ENCODE measurements at regions not wholly inside any gene's neighbourhood (a gene's known extent, or its start where the extent isn't known, plus 50 kb on each side); places are given as distances from the start of the nearest gene placed in this dataset.

DNA sequence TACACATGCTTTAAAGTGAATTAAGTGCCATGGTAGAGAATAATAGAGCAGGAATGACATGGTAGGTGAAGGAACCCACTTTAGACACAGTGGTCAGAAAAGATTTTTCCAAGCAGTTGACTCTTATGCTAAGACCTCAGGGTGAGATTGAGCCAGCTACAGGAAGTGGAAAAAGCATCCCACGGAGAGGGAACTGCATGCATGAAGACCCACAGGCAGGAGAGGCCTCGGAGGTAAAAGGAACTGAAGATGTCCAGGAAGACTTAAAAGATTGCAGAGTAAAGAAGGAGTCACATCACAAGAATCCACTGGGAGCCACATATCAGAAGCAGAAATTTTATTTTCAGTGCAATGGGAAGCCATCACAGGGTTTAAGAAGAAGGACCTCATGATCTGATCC, 499.2 kb upstream of the FAM98A start:
- Histone ChIP-seq H3K9me3 (no peaks in the 10 kb centered on the region), H3K36me3 (no peaks in the 10 kb centered on the region), H3K4me3 (no peak overlapping the region), H3K4me1 (no peaks in the 10 kb centered on the region), H3K27me3 (no peaks in the 10 kb centered on the region), H3K27ac (no peak overlapping the region)
- WGBS, 2 donors = 41 to 64% methylated on average over 2 of the region's 2 CpGs
- intact Hi-C loops (cut with DNase I) = no loop called here
- DNase-seq = no peak
- TF ChIP-seq, protein P1, sequence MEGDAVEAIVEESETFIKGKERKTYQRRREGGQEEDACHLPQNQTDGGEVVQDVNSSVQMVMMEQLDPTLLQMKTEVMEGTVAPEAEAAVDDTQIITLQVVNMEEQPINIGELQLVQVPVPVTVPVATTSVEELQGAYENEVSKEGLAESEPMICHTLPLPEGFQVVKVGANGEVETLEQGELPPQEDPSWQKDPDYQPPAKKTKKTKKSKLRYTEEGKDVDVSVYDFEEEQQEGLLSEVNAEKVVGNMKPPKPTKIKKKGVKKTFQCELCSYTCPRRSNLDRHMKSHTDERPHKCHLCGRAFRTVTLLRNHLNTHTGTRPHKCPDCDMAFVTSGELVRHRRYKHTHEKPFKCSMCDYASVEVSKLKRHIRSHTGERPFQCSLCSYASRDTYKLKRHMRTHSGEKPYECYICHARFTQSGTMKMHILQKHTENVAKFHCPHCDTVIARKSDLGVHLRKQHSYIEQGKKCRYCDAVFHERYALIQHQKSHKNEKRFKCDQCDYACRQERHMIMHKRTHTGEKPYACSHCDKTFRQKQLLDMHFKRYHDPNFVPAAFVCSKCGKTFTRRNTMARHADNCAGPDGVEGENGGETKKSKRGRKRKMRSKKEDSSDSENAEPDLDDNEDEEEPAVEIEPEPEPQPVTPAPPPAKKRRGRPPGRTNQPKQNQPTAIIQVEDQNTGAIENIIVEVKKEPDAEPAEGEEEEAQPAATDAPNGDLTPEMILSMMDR (IDR thresholded peaks at IDR 0.05) = no peak
- no peak for TF ChIP-seq POLR2A (IDR thresholded peaks at IDR 0.05)

DNA sequence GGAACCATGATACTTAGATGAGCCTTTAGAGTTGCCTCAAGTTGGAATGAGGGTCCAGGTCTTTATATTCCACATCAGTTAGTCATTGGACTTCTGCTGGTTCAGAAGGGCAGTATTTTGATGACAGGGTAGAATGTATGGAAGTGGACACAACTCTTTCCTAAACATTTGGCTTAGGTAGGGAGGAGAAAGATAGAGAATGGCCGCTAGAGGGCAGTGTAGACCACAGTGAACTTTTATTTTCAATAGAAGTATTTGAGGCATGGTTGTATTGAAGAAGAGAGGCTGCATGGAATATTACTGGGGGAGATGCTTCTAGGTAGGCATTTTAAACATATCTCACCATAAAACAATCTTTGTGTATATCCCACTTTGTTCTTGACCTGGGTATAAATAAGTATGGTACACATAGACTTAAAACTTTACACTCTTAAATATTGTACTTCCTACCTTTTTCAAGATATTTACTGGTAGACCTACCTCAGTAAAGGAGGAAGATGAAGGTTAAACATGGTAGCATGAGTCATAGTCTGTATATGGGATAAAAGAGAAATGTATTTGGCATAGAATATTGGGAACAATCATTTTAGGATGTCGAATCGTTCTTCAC, 497.6 kb upstream of the FAM98A start:
- intact Hi-C loops (cut with DNase I) = no loop called here
- TF ChIP-seq, protein P1 (IDR thresholded peaks at IDR 0.05) = peak; percentile 37 to 76 (median 64)
- TF ChIP-seq POLR2A (IDR thresholded peaks at IDR 0.05) = no peak
- no peaks in the 10 kb centered on the region for H3K36me3 ChIP-seq
- no peak overlapping the region for H3K4me3 ChIP-seq
- 60 to 65% methylated on average over 3 of the region's 3 CpGs for WGBS, 2 donors
- DNase-seq = no peak
- no peak overlapping the region for H3K27ac ChIP-seq
- no peaks in the 10 kb centered on the region for H3K4me1 ChIP-seq
- H3K9me3 ChIP-seq = no peaks in the 10 kb centered on the region
- H3K27me3 ChIP-seq = no peaks in the 10 kb centered on the region

DNA sequence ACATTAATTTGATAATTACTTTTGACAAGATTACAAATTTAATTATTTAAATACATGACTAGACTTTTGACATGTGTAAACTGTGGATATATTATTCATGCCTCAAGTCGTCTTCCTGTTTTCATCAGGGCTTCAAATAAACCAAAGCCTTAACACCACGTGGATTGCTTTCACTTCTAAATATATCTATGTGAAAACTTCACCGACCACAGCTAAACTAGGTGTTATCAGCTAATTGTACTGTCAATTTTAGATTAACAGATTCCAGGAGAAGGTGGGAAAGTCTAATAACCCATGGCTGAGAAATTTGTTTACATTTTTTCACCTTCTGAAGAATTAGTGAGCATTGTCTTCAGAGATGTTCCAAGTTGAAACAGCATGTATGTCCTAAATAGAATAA, 494.7 kb upstream of the FAM98A start:
- Histone ChIP-seq H3K27me3 (no peaks in the 10 kb centered on the region), H3K9me3 (no peaks in the 10 kb centered on the region), H3K4me1 (no peaks in the 10 kb centered on the region), H3K36me3 (no peaks in the 10 kb centered on the region), H3K27ac (no peak overlapping the region), H3K4me3 (no peak overlapping the region)
- intact Hi-C loops (cut with DNase I) = no loop called here
- DNase-seq = no peak
- 12 to 15% methylated on average over 3 of the region's 3 CpGs for WGBS, 2 donors
- TF ChIP-seq POLR2A (IDR thresholded peaks at IDR 0.05) = no peak
- TF ChIP-seq, protein P1 (IDR thresholded peaks at IDR 0.05) = no peak

DNA sequence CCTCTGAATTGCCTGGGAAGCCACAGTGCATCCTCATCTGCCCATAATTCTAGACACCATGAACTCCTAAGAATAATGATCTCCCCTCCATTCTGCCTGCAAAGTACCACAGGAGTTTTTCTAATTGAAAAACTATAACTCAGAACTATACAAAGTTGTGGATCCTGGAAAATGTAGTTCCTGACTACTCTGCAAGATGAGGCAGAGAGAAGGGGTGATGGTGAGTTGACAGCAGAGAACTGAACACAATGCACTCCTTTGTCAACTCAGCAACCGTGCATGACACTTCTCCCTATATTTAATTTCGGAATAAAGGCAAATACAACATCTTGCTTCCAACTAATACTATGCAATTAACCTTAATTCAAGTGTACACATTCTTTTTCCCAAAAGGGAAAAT, 471.1 kb upstream of the FAM98A start:
- intact Hi-C loops (cut with DNase I) = no loop called here
- Histone ChIP-seq H3K4me1 (no peaks in the 10 kb centered on the region), H3K9me3 (no peaks in the 10 kb centered on the region), H3K36me3 (no peaks in the 10 kb centered on the region), H3K27me3 (no peaks in the 10 kb centered on the region), H3K27ac (no peak overlapping the region), H3K4me3 (no peak overlapping the region)
- 47 to 53% methylated on average over 2 of the region's 2 CpGs for WGBS, 2 donors
- TF ChIP-seq POLR2A (IDR thresholded peaks at IDR 0.05) = no peak
- TF ChIP-seq, protein P1 (IDR thresholded peaks at IDR 0.05) = no peak
- no peak for DNase-seq

DNA sequence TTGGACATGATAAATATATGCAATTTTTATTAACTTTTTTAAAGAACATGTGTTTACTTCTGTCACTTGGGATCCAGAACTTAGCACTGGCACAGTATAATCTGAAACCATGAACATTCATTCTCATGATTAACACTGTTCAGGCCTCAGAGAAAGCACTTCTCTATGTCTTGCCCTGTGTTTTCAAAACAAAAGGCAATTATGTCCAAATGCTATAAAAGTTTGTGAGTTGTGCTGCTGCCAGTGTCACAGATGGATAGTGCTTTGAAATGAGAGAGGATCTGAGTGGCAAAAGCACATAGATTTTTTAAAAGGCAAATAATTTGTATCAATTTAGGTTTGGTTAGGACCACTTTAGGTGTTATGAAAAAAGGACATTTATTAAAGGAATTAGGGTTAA, 470.5 kb upstream of the FAM98A start:
- DNase-seq = no peak
- Histone ChIP-seq H3K9me3 (no peaks in the 10 kb centered on the region), H3K4me3 (no peak overlapping the region), H3K27me3 (no peaks in the 10 kb centered on the region), H3K36me3 (no peaks in the 10 kb centered on the region), H3K27ac (no peak overlapping the region), H3K4me1 (no peaks in the 10 kb centered on the region)
- TF ChIP-seq, protein P1 (IDR thresholded peaks at IDR 0.05) = no peak
- no peak for TF ChIP-seq POLR2A (IDR thresholded peaks at IDR 0.05)
- intact Hi-C loops (cut with DNase I) = no loop called here
